ENCODE measurements at regions not wholly inside any gene's neighbourhood (a gene's known extent, or its start where the extent isn't known, plus 50 kb on each side); places are given as distances from the start of the nearest gene placed in this dataset.

GRCh38 chr16:47855431-47855830, 300.4 kb downstream of the ABCC12 start:
- TF ChIP-seq CTCF (conservative IDR thresholded peaks at IDR 0.05; ENCODE audit: low read length): no peak
- no peak for TF ChIP-seq EZH2phosphoT487 (IDR thresholded peaks at IDR 0.05; ENCODE audit: borderline replicate concordance)

All from Loucy (cell line).